MM.1S (cell line): ENCODE measurements at regions not wholly inside any gene's neighbourhood (a gene's known extent, or its start where the extent isn't known, plus 50 kb on each side); places are given as distances from the start of the nearest gene placed in this dataset.
"Not testable (repeated sequence)": the region's sequence is repeated elsewhere in the genome, so short reads cannot be mapped to it uniquely, and the experiment has no call there.

Experiments used
- DNase-seq: peaks from one replicate; pipeline ENCODE4 v3.0.0-alpha.2; 2015
- H2AFZ ChIP-seq: fragments of 300-600 bp; sonication (generic); 2 replicates; pipeline ENCODE4 v1.6.0; 2016; ENCODE audit warnings: antibody characterized with exemption, low read length
- H3F3A ChIP-seq: fragments of 300-600 bp; sonication (generic); 2 replicates; pipeline ENCODE4 v1.6.1; 2016; ENCODE audit warnings: mild to moderate bottlenecking, antibody characterized with exemption, low read length, moderate library complexity, mixed read lengths; ENCODE audit not compliant: insufficient read depth
- H3K27ac ChIP-seq: fragments of 300-600 bp; sonication (generic); 2 replicates; pipeline ENCODE4 v1.5.1; 2016; ENCODE audit warnings: mild to moderate bottlenecking, low read length
- H3K27me3 ChIP-seq: fragments of 300-600 bp; sonication (generic); replicated peaks from 2 replicates; pipeline ENCODE4 v1.6.0; 2016; ENCODE audit warnings: low read length; ENCODE audit not compliant: insufficient read depth
- H3K36me3 ChIP-seq: fragments of 300-600 bp; sonication (generic); replicated peaks from 2 replicates; pipeline ENCODE4 v1.6.1; 2016; ENCODE audit warnings: mild to moderate bottlenecking, low read length, mixed read lengths; ENCODE audit not compliant: insufficient read depth
- H3K4me1 ChIP-seq: fragments of 300-600 bp; sonication (generic); 2 replicates; pipeline ENCODE4 v1.6.1; 2016; ENCODE audit warnings: low read length, mixed read lengths
- H3K4me2 ChIP-seq: fragments of 300-600 bp; sonication (generic); 2 replicates; pipeline ENCODE4 v1.6.0; 2016; ENCODE audit warnings: low read depth, low read length
- H3K4me3 ChIP-seq: fragments of 300-600 bp; sonication (generic); 2 replicates; pipeline ENCODE4 v1.5.1; 2016; ENCODE audit warnings: low read length, mixed read lengths
- H3K79me2 ChIP-seq: fragments of 300-600 bp; sonication (generic); 2 replicates; pipeline ENCODE4 v1.6.1; 2016; ENCODE audit warnings: mixed run types, low read length, mixed read lengths
- H3K9ac ChIP-seq: fragments of 300-600 bp; sonication (generic); 2 replicates; pipeline ENCODE4 v1.6.1; 2016; ENCODE audit warnings: low read length, mixed read lengths
- H3K9me2 ChIP-seq: fragments of 300-600 bp; sonication (generic); replicated peaks from 2 replicates; pipeline ENCODE4 v1.6.1; 2016; ENCODE audit warnings: mild to moderate bottlenecking, low read length, mixed read lengths; ENCODE audit not compliant: insufficient read depth
- H3K9me3 ChIP-seq: fragments of 300-600 bp; sonication (generic); replicated peaks from 2 replicates; pipeline ENCODE4 v1.6.1; 2016; ENCODE audit warnings: mild to moderate bottlenecking, low read length, mixed read lengths; ENCODE audit not compliant: insufficient read depth
- H4K20me1 ChIP-seq: fragments of 300-600 bp; sonication (generic); 2 replicates; pipeline ENCODE4 v1.6.1; 2016; ENCODE audit warnings: mild to moderate bottlenecking, low read length, moderate library complexity, mixed read lengths; ENCODE audit not compliant: insufficient read depth
- EZH2 ChIP-seq: fragments of 300-600 bp; sonication (generic); optimal IDR thresholded peaks from 2 replicates; pipeline ENCODE3; 2017; ENCODE audit warnings: low read depth, mild to moderate bottlenecking, antibody characterized with exemption, low read length, mixed read lengths
- EZH2phosphoT487 ChIP-seq: fragments of 300-600 bp; sonication (generic); IDR thresholded peaks from 2 replicates; pipeline ENCODE4 v1.6.1; 2018; ENCODE audit warnings: antibody characterized with exemption, low read length
- TF ChIP-seq, protein P1 (sequence below): fragments of 300-600 bp; sonication (generic); IDR thresholded peaks from 2 replicates; pipeline ENCODE4 v1.5.1; 2016; ENCODE audit warnings: antibody characterized with exemption, low read length, mixed read lengths

DNA sequence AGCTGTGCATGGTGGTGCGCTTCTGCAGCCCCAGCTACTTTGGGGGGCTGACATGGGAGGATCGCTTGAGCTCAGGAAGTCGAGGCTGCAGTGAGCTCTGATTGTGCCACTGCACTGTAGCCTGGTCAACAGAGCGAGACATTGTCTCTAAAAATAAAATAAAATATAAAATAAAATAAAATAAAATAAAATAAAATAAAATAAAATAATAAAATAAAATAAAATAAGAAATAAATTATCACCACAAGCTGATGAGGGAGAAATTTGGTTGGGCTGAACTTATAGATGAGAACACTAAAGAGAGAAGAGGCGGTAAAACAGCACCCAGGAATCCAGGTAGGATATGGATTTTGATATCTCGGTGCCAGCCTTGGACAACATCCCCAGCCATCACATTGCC is 933.7 kb downstream of the NLGN4X start:
- no peaks in the 10 kb centered on the region for H3K36me3 ChIP-seq
- no peaks in the 10 kb centered on the region for H3K79me2 ChIP-seq
- H3K9me2 ChIP-seq, result no peaks in the 10 kb centered on the region
- DNase-seq, result no peak
- no peak overlapping the region for H3K27ac ChIP-seq
- no peaks in the 10 kb centered on the region for H3K4me1 ChIP-seq
- no peaks in the 10 kb centered on the region for H3F3A ChIP-seq
- TF ChIP-seq, protein P1, sequence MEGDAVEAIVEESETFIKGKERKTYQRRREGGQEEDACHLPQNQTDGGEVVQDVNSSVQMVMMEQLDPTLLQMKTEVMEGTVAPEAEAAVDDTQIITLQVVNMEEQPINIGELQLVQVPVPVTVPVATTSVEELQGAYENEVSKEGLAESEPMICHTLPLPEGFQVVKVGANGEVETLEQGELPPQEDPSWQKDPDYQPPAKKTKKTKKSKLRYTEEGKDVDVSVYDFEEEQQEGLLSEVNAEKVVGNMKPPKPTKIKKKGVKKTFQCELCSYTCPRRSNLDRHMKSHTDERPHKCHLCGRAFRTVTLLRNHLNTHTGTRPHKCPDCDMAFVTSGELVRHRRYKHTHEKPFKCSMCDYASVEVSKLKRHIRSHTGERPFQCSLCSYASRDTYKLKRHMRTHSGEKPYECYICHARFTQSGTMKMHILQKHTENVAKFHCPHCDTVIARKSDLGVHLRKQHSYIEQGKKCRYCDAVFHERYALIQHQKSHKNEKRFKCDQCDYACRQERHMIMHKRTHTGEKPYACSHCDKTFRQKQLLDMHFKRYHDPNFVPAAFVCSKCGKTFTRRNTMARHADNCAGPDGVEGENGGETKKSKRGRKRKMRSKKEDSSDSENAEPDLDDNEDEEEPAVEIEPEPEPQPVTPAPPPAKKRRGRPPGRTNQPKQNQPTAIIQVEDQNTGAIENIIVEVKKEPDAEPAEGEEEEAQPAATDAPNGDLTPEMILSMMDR, result no peak
- TF ChIP-seq EZH2phosphoT487 (no peak), EZH2 (no peak)
- H2AFZ ChIP-seq, result no peak overlapping the region
- H3K4me2 ChIP-seq, result no peak overlapping the region
- H3K4me3 ChIP-seq, result no peak overlapping the region
- H3K27me3 ChIP-seq, result no peaks in the 10 kb centered on the region
- no peaks in the 10 kb centered on the region for H3K9me3 ChIP-seq
- no peak overlapping the region for H3K9ac ChIP-seq
- H4K20me1 ChIP-seq, result no peaks in the 10 kb centered on the region

DNA sequence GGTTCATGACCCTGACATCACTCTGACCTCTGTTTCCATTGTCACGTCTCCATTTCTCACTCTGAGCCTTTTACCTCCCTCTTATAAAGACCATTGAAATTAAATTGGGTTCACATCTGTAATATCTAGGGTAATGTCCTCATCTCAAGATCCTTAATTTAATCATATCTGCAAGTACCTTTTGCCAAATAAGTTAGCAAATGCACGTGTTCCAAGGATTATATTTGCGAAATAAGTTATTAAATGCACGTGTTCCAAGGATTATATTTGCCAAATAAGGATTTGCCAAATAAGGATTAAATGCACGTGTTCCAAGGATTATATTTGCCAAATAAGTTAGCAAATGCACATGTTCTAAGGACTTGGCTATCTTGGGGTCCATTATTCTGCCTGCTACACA is 938.0 kb downstream of the NLGN4X start:
- Histone ChIP-seq H3K27ac (no peak overlapping the region), H3K79me2 (no peaks in the 10 kb centered on the region), H3K36me3 (no peaks in the 10 kb centered on the region), H2AFZ (no peak overlapping the region), H3K9ac (no peak overlapping the region), H3K27me3 (no peaks in the 10 kb centered on the region), H3K4me3 (no peak overlapping the region), H3K4me1 (no peaks in the 10 kb centered on the region), H3F3A (no peaks in the 10 kb centered on the region), H3K9me3 (no peaks in the 10 kb centered on the region), H3K9me2 (no peaks in the 10 kb centered on the region), H3K4me2 (no peak overlapping the region), H4K20me1 (no peaks in the 10 kb centered on the region)
- TF ChIP-seq, protein P1, result no peak
- TF ChIP-seq EZH2 (no peak), EZH2phosphoT487 (no peak)
- no peak for DNase-seq

DNA sequence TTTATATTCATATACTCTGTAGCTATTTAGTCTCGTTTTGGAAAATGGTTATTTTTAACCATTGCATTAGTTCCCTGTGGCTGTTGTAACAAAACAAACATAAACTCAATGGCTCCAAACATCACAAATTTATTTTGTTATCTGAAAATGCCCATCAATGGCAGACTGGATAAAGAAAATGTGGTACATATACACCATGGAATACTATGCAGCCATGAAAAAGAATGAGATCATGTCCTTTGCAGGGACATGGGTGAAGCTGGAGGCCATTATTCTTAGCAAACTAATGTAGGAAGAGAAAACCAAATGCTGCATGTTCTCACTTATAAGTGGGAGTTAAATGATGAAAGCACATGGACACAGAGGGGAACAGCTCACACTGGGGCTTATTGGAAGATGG is 938.7 kb downstream of the NLGN4X start:
- H3F3A ChIP-seq, H4K20me1 ChIP-seq, H3K9ac ChIP-seq, H3K27me3 ChIP-seq, DNase-seq, H3K36me3 ChIP-seq, H3K27ac ChIP-seq, H3K79me2 ChIP-seq, H3K4me2 ChIP-seq, H3K4me3 ChIP-seq, H3K9me3 ChIP-seq, H2AFZ ChIP-seq, H3K9me2 ChIP-seq, H3K4me1 ChIP-seq: not testable (repeated sequence)

DNA sequence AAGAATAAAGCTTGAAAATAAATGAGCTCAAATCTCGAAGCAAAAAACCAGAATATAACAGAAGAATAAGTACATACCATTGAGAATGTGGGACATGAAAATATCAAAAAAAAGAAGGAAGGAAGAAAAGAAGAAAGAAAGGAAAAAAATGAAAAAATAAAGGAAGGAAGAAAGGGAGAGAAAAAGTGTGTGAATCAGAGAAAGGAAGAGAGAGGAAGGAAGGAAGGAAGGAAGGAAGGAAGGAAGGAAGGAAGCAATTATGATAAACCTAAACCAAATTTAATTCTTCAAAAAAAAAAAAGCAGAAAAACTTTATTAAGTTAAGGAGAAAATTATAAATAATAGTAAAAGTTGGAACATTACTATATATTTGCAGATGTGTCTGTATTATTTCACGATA is 949.8 kb downstream of the NLGN4X start:
- DNase-seq, result no peak
- Histone ChIP-seq H4K20me1 (no peaks in the 10 kb centered on the region), H3K4me1 (no peaks in the 10 kb centered on the region), H3K9me2 (no peaks in the 10 kb centered on the region), H3F3A (no peaks in the 10 kb centered on the region), H3K36me3 (no peaks in the 10 kb centered on the region), H3K27me3 (no peaks in the 10 kb centered on the region), H3K27ac (no peak overlapping the region), H3K79me2 (no peaks in the 10 kb centered on the region), H3K4me3 (no peak overlapping the region), H3K9ac (no peak overlapping the region), H3K4me2 (no peak overlapping the region), H2AFZ (no peak overlapping the region), H3K9me3 (no peaks in the 10 kb centered on the region)
- TF ChIP-seq EZH2 (no peak), EZH2phosphoT487 (no peak)
- TF ChIP-seq, protein P1, result no peak
